ENCODE measurements at regions not wholly inside any gene's neighbourhood (a gene's known extent, or its start where the extent isn't known, plus 50 kb on each side); places are given as distances from the start of the nearest gene placed in this dataset.
"Not testable (repeated sequence)": the region's sequence is repeated elsewhere in the genome, so short reads cannot be mapped to it uniquely, and the experiment has no call there.

DNA sequence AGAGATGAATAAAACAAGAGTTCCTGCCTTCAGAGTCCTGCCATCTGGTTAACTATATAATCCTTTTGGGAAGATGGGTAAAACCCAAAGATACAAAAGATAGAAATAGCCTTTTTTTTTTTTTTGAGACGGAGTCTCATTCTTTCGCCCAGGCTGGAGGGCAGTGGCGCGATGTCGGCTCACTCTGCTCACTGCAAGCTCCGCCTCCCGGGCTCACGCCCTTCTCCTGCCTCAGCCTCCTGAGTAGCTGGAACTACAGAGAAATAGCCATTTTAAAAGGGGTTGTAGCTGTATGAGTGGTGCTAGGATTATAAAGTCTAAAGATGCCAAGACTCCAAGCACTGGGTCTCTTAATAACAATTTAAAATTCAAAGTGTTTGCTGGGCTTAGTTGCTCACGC is 97.2 kb downstream of the KDR start:
- no peak for DNase-seq (ENCODE audit: low read depth in 2 of 2)

DNA sequence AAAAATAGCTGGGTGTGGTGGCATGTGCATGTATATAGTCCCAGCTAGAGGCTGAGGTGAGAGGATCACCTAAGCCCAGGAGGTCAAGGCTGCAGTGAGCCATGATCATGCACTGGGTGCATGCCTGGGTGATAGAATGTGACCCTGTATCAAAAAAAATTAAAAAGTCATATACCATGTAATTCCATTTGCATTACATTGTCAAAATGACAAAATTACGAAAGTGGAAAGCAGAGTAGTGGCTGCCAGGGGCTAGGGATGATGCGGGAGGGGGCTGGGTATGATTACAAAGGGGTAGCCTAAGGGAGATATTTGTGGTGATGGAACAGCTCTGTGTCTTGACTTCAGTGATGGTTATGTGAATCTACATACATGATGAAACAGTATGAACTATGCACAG is 97.8 kb downstream of the KDR start:
- DNase-seq (ENCODE audit: low read depth in 2 of 2): no peak

DNA sequence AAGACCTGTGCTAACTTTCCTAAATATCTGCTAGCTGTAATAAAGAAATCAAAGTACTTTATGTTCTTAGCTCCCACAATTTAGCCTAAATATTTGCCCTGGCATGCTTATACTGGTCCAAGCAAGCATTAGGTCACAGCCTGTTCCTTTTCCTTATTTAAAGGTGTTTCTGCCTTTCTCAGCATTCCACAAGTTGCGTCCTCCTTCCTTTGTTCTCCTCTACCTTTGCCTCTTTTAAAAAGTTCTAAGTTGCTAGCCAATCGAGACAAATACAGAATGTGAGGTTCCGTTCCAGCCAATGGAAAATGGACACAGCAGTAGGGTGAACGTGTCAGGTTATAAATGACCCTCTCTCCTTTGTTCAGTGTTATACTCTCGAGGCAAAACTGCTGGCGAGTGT is 99.9 kb downstream of the KDR start:
- DNase-seq (ENCODE audit: low read depth in 2 of 2): not testable (repeated sequence)

DNA sequence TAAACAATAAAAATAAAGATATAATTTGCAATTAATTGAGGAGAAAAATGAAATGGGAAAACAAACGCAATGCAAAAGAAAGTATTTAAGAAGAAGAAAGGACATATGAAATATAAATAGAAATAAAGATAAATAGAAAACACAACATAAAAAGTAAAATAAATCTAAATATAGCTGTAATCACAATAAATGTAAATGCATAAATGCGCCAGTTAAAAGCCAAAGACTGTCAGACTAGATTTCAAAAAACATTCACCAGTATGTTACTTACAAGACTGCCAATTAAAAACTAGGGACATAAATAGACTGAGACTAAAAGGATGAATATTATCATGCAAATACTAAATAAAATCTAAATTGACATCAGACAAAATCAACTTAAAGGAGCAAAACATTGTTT is 102.4 kb downstream of the KDR start:
- no peak for DNase-seq (ENCODE audit: low read depth in 2 of 2)

DNA sequence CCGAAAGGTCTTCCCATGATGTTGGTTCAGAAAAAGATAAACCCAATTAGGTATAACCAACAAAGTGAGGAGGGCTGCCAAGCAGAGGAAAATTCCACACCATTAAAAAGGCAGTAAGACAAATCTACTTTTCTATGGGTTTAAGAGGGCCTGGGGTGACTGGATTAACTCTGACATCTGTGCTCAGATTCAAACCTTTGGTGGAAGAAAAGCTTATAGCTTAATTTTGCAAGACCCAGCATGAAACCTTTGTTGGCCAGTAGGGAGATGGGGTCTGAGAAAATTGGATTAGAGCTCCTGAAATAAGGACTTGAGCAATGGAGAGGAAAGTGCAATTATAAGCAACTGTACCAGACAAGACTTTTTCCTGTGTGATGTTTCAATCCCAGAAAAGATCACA is 104.2 kb downstream of the KDR start:
- DNase-seq (ENCODE audit: low read depth in 2 of 2): no peak

DNA sequence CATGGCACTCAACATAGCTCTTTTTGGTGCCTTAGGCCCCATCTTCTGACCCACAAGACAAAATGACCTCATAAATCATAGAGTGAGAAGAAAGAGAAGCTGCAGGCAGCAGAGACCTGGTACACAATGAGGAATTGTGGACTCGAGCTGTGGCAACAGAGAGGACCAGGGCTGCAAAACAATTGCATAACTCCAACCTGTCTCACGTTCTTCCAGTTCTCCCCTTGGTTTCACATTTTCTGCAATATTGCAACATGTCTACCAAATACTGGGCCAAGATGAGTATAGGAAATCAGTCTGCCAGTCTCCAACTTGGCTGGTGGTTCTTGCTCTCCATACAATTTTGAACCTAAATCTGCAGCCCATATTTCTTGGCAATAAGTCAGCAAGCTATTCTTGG is 105.3 kb downstream of the KDR start:
- no peak for DNase-seq (ENCODE audit: low read depth in 2 of 2)

DNA sequence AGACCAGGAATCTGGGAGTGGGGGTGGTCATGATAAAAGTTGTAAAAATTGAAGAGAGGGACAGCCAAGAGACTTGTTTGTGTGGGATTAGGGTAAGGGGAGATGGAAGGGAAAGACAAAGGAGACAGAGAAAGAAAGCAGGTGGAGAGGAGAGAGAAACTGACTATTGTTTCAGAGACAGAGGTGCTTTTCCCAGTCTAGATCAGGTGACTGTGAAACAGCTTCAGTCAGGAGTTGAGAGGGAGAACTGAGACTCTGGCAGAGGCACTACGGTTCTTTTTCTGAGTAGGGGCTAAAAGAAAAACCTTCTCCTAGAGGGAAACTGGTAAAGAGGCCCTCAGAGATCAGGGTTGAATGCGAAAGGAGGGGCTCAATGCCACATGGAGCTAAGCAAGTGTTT is 106.4 kb downstream of the KDR start:
- no peak for DNase-seq (ENCODE audit: low read depth in 2 of 2)

DNA sequence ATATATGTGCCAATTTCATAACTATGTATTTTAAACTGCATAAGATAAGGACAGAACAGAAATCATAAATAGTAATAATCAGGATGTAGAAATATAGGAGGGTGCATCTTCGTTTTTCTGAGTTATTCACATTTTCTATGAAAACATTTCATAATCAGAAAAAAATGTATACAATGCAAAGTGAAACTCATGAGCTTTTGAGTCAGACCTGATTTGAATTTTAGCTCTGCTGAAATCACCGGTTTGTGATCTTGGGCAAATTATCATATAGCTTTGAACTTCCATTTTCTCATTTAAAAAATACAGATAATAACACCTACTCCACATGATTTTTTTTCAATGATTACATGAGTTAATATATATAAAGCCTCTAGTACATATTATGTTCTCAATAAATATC is 106.9 kb downstream of the KDR start:
- no peak for DNase-seq (ENCODE audit: low read depth in 2 of 2)

DNA sequence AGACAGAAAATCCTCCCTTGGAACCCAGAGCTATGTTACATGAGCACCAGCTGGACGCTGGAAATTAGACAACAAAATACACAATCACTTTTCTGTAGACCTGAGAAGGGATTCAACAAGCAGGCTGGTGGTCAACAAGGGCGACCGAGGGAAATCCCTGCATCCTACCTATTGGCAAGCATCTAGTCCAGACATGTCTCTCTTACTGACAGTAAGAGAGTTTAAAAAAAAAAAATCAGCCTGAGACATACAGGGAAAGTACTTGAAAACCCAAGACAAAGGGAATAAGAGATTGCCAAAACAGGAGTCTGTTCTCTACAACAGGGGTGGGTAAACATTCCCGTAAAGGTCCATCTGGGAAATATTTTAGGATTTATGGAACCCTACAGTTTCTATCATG is 108.0 kb downstream of the KDR start:
- DNase-seq (ENCODE audit: low read depth in 2 of 2): no peak

DNA sequence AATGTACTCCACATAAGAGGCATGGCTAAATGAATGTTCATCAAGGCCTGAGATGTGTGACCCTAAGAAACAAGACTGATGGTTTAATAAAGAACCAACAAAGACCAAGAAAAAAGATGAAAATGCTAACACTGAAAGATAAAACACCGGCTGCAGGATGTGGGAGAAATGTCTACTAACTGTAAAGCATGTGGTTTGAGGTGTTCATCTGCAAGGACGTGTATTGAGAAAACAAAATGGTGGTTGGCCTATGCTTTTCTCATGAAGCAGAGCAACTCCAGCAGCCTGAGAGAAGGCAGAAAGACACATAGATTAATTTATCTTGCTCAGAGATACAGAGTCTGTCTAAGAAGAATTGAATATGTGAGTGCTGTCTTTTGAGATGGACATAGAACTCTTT is 109.3 kb downstream of the KDR start:
- no peak for DNase-seq (ENCODE audit: low read depth in 2 of 2)

DNA sequence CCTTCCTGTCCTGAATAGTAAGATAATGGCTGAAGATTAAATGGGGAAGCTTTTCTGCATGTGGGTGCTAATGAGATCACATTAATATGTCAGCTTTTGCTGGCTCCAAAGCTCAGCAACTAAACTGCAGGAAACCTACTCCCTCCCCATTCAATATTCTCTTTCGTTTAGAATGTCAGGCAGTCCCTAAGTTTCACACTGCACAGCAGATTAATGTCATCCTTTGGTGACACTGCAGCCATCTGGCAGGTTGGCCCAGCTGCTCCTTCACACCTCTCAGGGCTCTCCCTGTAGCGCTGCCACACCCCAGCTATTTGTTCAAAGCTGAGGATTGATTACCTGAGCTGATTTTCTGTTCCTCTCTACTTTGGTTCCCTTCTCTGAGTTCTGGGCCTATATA is 110.5 kb downstream of the KDR start:
- no peak for DNase-seq (ENCODE audit: low read depth in 2 of 2)

DNA sequence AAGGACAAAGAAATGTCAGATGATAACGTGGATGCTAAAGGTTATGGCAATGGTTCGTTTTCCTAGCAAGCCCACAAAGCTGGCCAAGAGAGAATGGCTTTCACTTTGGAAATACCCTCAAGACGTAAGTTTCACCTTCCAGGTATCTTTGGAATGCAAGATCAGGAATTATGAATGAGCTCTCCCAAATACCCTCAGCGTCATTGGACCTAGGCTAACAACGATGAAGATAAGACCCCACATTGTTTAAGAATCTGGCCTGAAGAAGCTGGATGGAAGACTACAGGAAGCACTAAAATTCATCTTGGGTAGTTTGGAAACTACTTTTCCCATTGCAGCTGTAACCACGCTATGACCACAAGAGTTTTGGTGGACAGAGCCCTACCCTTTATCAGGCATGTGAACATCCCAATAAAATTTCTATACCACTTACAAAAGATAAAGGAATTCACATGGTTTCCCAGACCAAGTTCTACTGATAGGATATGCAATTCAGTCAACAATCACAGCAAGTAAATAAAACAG is 111.9 kb downstream of the KDR start:
- no peak for DNase-seq (ENCODE audit: low read depth in 2 of 2)

DNA sequence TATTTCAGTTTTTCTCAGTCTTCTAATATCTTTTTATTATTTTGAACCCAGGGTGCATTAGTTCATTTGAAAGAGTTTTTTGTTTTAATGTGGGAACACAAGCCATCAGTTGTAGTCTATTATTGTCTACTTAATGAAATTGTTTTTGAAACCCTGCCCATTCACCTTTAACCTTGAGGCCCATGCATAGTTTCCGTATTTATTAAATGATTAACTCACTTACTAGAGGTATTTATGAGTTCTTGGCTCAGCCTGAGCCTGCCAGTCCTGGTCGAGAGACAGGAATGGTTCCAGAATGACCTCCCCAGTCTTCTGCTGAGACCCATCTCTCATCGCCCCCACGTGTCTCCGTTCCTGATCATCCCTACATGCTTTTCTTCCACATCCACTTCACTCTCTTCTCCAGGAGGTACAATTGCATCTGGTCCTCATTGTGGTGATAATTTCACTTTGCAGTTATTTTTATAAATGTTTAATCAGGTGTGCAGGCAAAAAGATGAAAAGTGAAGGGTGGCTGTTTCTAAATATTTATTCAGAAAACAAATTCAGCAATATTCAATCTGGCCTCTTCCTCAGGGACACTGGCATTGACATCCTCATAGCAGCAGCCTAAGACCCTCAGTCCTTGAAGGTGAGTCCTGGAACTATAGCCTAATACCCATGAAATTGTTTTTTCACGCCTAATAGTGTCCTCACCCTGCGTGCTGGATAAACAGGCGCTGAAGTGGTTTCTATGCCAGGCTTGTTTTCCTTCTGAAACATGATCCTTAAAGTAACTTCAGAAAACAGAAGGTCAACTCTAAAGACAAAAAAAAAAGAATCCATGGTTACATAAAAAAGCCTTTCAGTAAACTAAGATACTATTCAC is 112.8 kb downstream of the KDR start:
- no peak for DNase-seq (ENCODE audit: low read depth in 2 of 2)

DNA sequence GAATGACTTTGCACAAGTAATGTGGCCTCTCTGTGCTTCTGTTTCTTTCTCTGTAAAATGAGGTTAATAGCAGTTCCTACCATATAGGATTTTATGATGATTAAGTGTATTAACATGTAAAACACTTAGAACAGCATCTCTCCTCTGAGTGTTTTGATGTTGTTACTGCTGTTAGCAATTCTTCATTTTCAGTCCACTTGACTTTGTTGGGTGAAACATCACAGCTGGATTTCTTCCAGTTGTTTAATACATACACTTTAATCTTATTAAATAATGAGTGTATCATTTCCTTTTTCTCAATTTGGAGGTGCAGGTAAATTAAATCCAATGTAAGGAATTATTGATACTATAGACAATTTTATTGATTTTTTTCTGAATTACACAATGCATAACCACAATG is 113.6 kb downstream of the KDR start:
- no peak for DNase-seq (ENCODE audit: low read depth in 2 of 2)

DNA sequence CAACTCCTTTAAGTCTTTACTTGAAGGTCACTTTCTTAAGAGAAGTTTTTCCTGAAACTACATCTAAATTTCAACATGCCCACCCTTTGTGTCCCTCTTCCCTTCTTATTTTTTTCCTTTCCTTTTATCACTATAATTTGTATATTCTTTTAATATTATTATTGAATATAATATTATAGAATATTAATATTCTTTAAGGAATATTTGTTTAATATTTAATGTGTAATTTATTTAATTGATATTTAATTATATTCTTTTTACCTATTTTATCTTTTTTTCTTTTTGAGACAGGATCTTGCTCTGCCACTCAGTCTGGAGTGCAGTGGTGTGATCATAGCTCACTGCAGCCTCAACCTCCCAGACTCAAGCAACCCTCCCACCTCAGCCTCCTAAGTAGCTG is 114.8 kb downstream of the KDR start:
- DNase-seq (ENCODE audit: low read depth in 2 of 2): no peak

DNA sequence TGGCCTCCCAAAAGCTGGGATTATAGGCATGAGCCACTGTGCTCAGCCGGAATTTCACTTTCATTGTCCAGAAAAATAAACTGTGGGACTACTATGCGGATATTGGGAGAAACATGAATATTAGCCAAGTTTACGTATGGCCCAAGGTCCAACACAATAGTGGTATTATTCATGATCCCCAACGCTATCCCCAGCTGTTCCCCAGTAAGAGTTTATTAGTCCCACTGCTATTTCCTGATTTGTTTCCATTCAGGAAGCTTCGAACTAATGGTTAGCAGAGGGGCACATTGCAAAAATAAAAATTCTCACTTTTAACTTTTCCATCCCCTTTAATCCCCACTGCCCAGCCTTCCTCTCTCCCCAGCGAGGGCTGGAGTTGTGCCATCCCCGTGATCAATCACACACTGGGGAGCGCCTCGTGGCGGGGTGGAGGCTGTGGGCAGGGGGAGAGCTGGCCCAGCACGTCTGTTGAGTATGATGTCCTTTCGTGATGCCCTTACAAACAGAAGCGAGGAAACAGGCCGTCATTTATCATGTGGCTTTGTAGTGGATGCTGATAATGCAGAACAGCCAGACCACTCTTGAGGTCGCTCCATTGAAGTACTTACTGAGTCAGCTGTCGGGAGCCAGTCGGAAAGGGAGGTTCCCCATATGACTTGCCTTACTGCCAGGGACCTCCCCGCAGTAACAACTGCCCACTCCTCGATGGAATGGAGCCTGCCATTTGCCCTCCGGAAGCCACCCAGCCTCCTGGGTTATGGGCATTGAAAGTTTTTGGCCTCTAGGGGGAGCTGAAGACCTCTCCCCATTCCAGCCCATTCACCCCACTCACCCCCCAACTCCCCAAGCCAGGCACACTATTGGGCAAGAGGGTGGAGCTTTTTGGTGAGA is 117.0 kb downstream of the KDR start:
- no peak for DNase-seq (ENCODE audit: low read depth in 2 of 2)

DNA sequence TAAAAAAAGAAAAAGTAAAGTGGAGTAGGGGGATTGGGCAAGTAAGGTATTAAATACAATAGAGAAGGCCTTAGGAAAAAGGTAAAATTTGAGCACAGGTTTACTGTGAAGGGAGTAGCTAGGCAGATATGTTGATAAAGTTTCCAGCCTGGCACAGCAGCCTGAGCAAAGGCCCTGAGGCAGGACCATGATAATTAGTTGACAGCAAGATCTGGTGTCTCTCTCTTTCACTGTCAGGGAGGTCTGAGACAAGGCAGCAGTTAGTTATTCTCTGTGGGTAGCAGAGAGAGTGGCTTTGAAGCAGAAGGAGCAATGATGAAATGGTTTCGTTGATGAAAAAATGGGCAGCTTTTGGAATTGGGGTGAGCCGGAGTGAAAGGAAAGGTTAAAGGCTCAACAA is 119.5 kb downstream of the KDR start:
- DNase-seq (ENCODE audit: low read depth in 2 of 2): no peak

DNA sequence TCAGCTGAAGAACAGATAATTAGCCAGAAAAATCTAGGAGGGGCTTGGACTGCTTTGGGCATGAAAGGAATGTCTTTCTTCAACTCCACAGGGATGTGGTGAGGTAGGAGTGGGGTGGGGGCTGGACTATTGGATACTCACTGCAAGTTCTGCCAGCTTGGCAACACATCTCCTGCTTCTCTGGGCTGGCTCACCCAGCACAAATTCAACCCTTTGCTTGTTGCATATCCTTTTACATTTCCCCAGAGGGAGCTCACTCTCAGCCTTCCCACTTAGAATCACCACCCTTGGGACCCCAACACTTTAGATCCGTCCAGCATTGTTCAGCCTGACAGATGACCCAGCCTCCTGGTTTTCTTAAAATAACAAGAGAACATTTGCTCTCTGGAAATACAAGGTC is 120.6 kb downstream of the KDR start:
- DNase-seq (ENCODE audit: low read depth in 2 of 2): no peak

DNA sequence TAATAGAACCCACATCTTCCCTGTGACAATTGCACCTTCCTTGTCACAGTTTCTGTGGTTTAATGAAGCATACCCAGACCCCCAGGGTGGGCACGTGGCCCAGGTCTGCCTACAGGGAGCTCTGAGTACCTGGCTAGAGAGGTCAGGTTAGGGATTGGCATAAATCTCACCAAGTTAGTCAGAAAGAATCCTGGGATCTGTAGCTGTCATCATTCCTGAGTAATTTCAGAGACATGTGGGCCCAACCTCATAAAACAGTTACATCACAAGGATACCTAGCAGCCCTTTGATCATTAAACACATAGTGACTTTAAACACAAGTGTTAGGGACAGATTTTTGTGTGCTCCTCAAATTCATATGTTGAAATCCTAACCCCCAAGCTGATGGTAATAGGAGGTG is 123.0 kb downstream of the KDR start:
- no peak for DNase-seq (ENCODE audit: low read depth in 2 of 2)

DNA sequence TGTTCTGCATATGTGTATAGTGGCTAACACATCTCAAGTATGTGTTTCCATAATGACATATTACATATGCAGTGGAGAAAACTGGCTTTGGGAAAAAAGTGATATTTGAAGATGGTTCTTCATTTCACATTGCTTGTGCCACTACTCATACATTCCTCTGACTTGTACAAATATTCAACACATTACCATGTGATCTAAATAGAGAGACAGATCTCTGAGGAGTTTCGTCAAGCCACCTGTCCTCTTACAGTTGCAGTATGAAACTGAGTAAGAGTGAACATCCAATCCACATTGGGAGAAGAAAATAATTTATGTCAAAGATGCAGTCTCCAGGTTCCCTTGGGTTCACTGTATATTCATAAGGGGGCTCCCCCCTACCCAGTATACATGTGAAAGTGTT is 123.9 kb downstream of the KDR start:
- no peak for DNase-seq (ENCODE audit: low read depth in 2 of 2)

DNA sequence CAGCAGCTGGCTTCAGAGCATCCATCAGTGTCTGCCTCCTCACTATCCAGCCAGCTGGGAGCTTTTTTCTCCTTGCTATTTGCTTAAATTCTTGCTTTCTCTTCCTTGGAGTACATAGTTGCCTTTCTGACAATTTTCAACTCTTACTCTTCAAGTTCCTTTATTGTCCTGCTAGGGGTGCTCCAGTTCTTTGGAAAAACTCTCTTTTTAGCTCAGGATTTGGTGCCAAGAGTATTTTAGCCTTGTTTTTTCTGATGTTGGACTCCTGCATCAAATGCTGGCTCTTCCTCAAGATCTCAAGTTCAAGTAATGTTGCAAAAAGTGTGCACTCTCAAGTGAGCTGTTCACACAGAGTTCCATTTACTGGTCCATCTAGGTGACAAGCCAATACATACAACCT is 126.4 kb downstream of the KDR start:
- no peak for DNase-seq (ENCODE audit: low read depth in 2 of 2)

DNA sequence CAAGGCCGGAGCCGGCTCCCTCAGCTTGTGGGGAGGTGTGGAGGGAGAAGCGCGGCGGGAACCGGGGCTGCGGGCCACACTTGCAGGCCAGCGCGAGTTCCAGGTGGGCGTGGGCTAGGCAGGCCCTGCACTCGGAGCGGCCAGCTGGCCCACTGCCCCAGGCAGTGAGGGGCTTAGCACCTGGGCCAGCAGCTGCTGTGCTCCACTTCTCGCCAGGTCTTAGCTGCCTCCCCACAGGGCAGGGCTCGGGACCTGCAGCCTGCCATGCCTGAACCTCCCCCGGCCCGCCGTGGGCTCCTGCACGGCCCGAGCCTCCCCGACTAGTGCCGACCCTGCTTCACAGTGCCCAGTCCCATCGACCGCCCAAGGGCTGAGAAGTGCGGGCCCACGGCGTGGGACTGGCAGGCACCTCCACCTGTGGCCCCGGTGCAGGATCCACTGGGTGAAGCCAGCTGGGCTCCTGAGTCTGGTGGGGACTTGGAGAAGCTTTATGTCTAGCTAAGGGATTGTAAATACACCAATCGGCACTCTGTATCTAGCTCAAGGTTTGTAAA is 131.8 kb downstream of the KDR start:
- not testable (repeated sequence) for DNase-seq (ENCODE audit: low read depth in 2 of 2)

DNA sequence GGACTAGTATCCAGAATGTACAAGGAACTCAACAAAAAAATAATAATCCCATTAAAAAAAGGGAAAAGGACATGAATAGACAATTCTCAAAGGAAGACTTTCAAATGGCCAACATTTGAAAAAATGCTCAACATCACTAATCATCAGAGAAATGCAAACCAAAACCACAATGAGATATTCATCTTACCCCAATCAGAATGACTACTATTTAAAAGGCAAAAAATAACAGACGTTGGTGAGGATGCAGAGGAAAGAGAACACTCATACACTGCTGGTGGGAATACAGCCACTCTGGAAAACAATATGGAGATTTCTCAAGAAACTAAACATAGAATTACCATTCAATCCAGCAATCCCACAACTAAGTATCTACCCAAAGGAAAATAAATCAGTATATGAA is 133.1 kb downstream of the KDR start:
- no peak for DNase-seq (ENCODE audit: low read depth in 2 of 2)

Measured in stimulated activated CD4-positive, alpha-beta T cell treated with anti-CD3 and anti-CD28 coated beads, Interleukin-1b, Interleukin-23, amount 100 ng/mL, for 4 hours (primary cell).